HEK293T (cell line): ENCODE measurements at regions not wholly inside any gene's neighbourhood (a gene's known extent, or its start where the extent isn't known, plus 50 kb on each side); places are given as distances from the start of the nearest gene placed in this dataset.

Experiments
- BHLHE40 ChIP-seq: fragments of 450-650 bp; IDR thresholded peaks from 2 replicates; pipeline ENCODE4 v1.6.1; 2016; ENCODE audit warnings: mild to moderate bottlenecking, moderate library complexity, borderline replicate concordance
- FOXA1 ChIP-seq: fragments of 450-650 bp; IDR thresholded peaks from 2 replicates; pipeline ENCODE4 v1.6.1; 2016; ENCODE audit warnings: mild to moderate bottlenecking
- FOXK2 ChIP-seq: fragments of 450-650 bp; IDR thresholded peaks from 2 replicates; pipeline ENCODE4 v1.6.1; 2016; ENCODE audit warnings: mild to moderate bottlenecking
- LEF1 ChIP-seq: fragments of 450-650 bp; IDR thresholded peaks from 2 replicates; pipeline ENCODE4 v1.6.1; 2017; ENCODE audit warnings: mild to moderate bottlenecking, borderline replicate concordance
- SP1 ChIP-seq: fragments of 450-650 bp; IDR thresholded peaks from 2 replicates; pipeline ENCODE4 v1.6.1; 2017
- TF ChIP-seq, protein P1 (sequence below): fragments of 450-650 bp; IDR thresholded peaks from 2 replicates; pipeline ENCODE4 v1.6.1; 2016

GRCh38 chr4:97134456-97134855 lies 1008.8 kb downstream of the STPG2 start:
- TF ChIP-seq, protein P1, sequence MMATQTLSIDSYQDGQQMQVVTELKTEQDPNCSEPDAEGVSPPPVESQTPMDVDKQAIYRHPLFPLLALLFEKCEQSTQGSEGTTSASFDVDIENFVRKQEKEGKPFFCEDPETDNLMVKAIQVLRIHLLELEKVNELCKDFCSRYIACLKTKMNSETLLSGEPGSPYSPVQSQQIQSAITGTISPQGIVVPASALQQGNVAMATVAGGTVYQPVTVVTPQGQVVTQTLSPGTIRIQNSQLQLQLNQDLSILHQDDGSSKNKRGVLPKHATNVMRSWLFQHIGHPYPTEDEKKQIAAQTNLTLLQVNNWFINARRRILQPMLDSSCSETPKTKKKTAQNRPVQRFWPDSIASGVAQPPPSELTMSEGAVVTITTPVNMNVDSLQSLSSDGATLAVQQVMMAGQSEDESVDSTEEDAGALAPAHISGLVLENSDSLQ: no peak
- TF ChIP-seq LEF1 (no peak), BHLHE40 (no peak), SP1 (no peak), FOXA1 (no peak), FOXK2 (no peak)
